Thoracic aorta (tissue), 2 donors: ENCODE measurements at regions not wholly inside any gene's neighbourhood (a gene's known extent, or its start where the extent isn't known, plus 50 kb on each side); places are given as distances from the start of the nearest gene placed in this dataset.

Experiments
- ATAC-seq: fragments of 150-250 bp; one replicate; pipeline ENCODE4 v1.8.0; 2017; ENCODE audit warnings: low read depth; ENCODE audit not compliant: insufficient number of reproducible peaks, low FRiP score
- DNase-seq: peaks from one replicate; pipeline ENCODE4 v3.0.0-alpha.2; 2020; ENCODE audit warnings: low spot score
- H3K27ac ChIP-seq, 2 donors: fragments of 200-600 bp; sonication (generic); 1 replicate in 1 of 2; 2 replicates in 1 of 2; pipeline ENCODE4 v1.5.1; 2016; ENCODE audit warnings: mild to moderate bottlenecking in 2 of 2, moderate library complexity in 2 of 2
- H3K27me3 ChIP-seq: fragments of 200-600 bp; sonication (generic); replicated peaks from 2 replicates; pipeline ENCODE4 v1.6.0; 2016; ENCODE audit warnings: mild to moderate bottlenecking; ENCODE audit not compliant: insufficient read depth
- H3K36me3 ChIP-seq: fragments of 200-600 bp; sonication (generic); one replicate; pipeline ENCODE4 v1.5.1; 2016
- H3K4me1 ChIP-seq, 2 donors: fragments of 200-600 bp; sonication (generic); 1 replicate in 1 of 2; 2 replicates in 1 of 2; pipeline versions ENCODE4 v1.5.1 to v1.6.0; 2016; ENCODE audit warnings: low read depth in 2 of 2, mild to moderate bottlenecking in 1 of 2; ENCODE audit not compliant: control insufficient read depth in 1 of 2
- H3K4me3 ChIP-seq: fragments of 200-600 bp; sonication (generic); 2 replicates; pipeline ENCODE4 v1.5.1; 2016; ENCODE audit warnings: mild to moderate bottlenecking
- H3K9me3 ChIP-seq: fragments of 200-600 bp; sonication (generic); 2 replicates; pipeline ENCODE4 v1.5.1; 2016
- TF ChIP-seq, protein P1 (sequence below): fragments of 200-600 bp; sonication (generic); IDR thresholded peaks from one replicate; pipeline ENCODE4 v1.5.1; 2019; ENCODE audit warnings: antibody characterized with exemption

DNA sequence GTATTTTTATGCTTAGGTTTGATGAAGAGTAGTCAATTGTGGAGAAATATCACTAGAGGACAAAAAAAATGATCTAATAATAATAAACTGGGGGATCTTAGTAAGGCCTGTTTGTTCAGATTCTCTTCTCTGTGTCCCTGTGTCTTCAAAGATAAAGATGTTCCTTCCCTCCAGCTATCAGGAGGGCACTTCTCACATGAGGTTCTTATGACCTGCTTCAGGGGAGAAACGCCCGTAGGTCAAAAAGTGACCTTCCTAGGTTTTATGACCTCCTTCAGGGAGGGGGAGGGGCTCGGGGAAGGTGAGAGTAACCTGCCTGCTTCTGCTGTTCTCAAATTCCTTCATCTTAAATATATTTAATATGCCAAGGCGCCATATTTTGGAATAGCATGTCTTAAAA, 89.2 kb upstream of the JADE1 start:
- Histone ChIP-seq H3K4me1 (peaks cover 3 to 14% of the 10 kb centered on the region in 2 donors), H3K27ac (no peak overlapping the region), H3K9me3 (no peaks in the 10 kb centered on the region), H3K4me3 (no peak overlapping the region), H3K36me3 (no peaks in the 10 kb centered on the region), H3K27me3 (no peaks in the 10 kb centered on the region)
- no peak for ATAC-seq
- TF ChIP-seq, protein P1, sequence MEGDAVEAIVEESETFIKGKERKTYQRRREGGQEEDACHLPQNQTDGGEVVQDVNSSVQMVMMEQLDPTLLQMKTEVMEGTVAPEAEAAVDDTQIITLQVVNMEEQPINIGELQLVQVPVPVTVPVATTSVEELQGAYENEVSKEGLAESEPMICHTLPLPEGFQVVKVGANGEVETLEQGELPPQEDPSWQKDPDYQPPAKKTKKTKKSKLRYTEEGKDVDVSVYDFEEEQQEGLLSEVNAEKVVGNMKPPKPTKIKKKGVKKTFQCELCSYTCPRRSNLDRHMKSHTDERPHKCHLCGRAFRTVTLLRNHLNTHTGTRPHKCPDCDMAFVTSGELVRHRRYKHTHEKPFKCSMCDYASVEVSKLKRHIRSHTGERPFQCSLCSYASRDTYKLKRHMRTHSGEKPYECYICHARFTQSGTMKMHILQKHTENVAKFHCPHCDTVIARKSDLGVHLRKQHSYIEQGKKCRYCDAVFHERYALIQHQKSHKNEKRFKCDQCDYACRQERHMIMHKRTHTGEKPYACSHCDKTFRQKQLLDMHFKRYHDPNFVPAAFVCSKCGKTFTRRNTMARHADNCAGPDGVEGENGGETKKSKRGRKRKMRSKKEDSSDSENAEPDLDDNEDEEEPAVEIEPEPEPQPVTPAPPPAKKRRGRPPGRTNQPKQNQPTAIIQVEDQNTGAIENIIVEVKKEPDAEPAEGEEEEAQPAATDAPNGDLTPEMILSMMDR, result no peak
- no peak for DNase-seq

DNA sequence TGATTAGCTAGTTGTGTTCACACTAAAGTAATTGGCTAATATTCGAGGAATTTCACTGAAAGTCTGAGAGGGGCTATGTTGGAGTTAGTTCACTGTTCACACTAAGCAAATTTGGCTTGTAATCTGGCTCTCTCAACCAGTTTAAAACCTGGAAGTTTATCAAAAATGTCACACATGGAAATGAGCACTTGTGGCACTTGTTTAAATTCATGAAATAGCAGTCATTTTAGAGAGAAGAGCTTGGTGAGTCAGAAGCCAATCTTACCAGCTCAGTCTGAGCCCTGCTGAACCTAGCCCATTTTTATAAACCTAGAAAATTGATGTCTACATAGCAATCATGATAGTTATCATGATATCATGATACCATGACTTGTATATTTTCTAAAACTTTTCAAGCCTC, 90.7 kb upstream of the JADE1 start:
- Histone ChIP-seq H3K4me3 (no peak overlapping the region), H3K27ac (no peak overlapping the region), H3K36me3 (no peaks in the 10 kb centered on the region), H3K4me1 (peaks cover 3 to 14% of the 10 kb centered on the region in 2 donors), H3K9me3 (no peaks in the 10 kb centered on the region), H3K27me3 (no peaks in the 10 kb centered on the region)
- peak; percentile 45 for ATAC-seq
- no peak for DNase-seq
- TF ChIP-seq, protein P1, result no peak

DNA sequence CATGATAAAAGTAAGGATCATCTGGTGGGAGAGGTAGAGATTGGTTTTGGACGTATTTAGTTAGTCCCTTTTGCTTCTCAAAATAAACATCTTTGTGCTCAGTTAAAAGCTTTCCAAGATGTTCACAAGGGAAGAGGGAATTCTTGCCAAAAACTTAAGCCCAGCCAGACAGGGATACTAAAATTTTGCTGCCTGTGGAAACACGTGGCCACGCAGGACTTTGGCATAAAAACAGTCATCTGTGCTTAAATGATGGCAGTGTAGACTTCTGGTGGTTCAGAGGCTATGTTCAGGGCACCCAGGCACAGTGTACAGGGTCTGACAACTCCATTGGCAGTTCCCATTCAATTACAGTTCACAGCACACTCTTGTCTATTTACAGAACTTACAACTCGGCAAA, 93.2 kb upstream of the JADE1 start:
- ATAC-seq, result no peak
- H3K27me3 ChIP-seq, result no peaks in the 10 kb centered on the region
- H3K9me3 ChIP-seq, result no peaks in the 10 kb centered on the region
- peak overlapping the region; percentile 1 to 20 for H3K27ac ChIP-seq
- DNase-seq, result no peak
- no peak overlapping the region for H3K4me3 ChIP-seq
- TF ChIP-seq, protein P1, result no peak
- H3K4me1 ChIP-seq, result peaks cover 3 to 14% of the 10 kb centered on the region in 2 donors
- no peaks in the 10 kb centered on the region for H3K36me3 ChIP-seq

DNA sequence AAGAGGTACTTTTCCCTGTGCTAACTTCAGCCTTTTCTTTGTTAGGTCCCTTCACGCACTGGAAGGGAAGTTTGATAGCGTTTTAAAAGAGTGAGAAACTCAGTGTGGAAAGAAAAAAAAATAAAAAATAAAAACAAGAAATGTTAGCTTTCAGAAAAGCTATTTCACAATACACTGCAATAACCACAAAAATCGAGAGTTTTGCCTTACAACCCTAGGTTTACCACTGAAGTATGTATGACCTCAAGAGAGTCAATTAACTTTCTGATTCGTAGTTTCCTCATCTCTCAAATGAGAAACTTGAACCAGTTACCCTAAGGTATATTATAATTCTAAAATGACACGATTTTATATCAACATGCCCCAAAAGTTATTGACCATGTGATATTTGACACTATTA, 93.9 kb upstream of the JADE1 start:
- Histone ChIP-seq H3K36me3 (no peaks in the 10 kb centered on the region), H3K27ac (no peak overlapping the region), H3K4me1 (peaks cover 3 to 14% of the 10 kb centered on the region in 2 donors), H3K9me3 (no peaks in the 10 kb centered on the region), H3K27me3 (no peaks in the 10 kb centered on the region), H3K4me3 (no peak overlapping the region)
- TF ChIP-seq, protein P1, result no peak
- DNase-seq (no peak), ATAC-seq (no peak)

DNA sequence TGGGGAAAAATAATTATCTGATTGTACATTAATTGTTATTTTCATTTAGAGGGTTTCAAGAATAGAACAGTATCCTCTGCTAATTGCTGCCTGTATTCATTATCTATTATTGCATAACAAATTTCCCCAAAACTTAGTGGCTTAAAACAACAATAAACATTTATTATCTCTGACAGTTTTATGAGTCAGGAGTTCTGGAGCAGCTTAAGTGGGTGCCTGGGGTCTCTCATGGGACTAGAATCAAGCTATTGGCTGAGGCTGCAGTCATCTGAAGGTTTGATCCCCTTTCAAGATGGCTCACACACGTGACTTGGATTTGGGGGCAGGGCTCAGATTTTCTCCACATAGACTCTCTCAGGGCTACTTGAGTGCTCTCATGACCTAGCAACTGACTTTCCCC, 98.1 kb upstream of the JADE1 start:
- Histone ChIP-seq H3K4me3 (no peak overlapping the region), H3K9me3 (no peaks in the 10 kb centered on the region), H3K27me3 (no peaks in the 10 kb centered on the region), H3K36me3 (no peaks in the 10 kb centered on the region), H3K4me1 (peaks cover 0 to 6% of the 10 kb centered on the region in 2 donors), H3K27ac (no peak overlapping the region)
- no peak for ATAC-seq
- no peak for DNase-seq
- TF ChIP-seq, protein P1, result no peak
